ENCODE measurements at regions not wholly inside any gene's neighbourhood (a gene's known extent, or its start where the extent isn't known, plus 50 kb on each side); places are given as distances from the start of the nearest gene placed in this dataset.

GRCh38 chr5:89265511-89266179 is 382.7 kb upstream of the MEF2C start:
- Histone ChIP-seq H3K4me1 (no peaks in the 10 kb centered on the region), H3K27me3 (no peaks in the 10 kb centered on the region), H3K9me3 (no peaks in the 10 kb centered on the region), H3K36me3 (no peaks in the 10 kb centered on the region), H3K27ac (no peak overlapping the region), H3K4me3 (no peak overlapping the region)
- DNase-seq (ENCODE audit: extremely low spot score in 2 of 2): no peak
- TF ChIP-seq CTCF (IDR thresholded peaks at IDR 0.05) (no peak), POLR2A (IDR thresholded peaks at IDR 0.05) (no peak), POLR2AphosphoS5 (IDR thresholded peaks at IDR 0.05; ENCODE audit: insufficient read depth in 1 of 2, low read depth in 1 of 2) (no peak)
- intact Hi-C loops (cut with DNase I): no loop called here

- intact Hi-C loops (cut with DNase I): no loop called here
- H3K36me3 ChIP-seq: no peaks in the 10 kb centered on the region
- no peaks in the 10 kb centered on the region for H3K9me3 ChIP-seq
Measured at GRCh38 chr5:89263846-89264245, 380.9 kb upstream of the MEF2C start.

GRCh38 chr5:89262030-89262429 is 379.0 kb upstream of the MEF2C start:
- Histone ChIP-seq H3K9me3 (no peaks in the 10 kb centered on the region), H3K27me3 (no peaks in the 10 kb centered on the region), H3K4me3 (no peak overlapping the region), H3K36me3 (no peaks in the 10 kb centered on the region), H3K4me1 (no peaks in the 10 kb centered on the region), H3K27ac (no peak overlapping the region)
- intact Hi-C loops (cut with DNase I): no loop called here
- no peak for DNase-seq (ENCODE audit: extremely low spot score in 2 of 2)
- no peak for TF ChIP-seq CTCF (IDR thresholded peaks at IDR 0.05)
- no peak for TF ChIP-seq POLR2AphosphoS5 (IDR thresholded peaks at IDR 0.05; ENCODE audit: insufficient read depth in 1 of 2, low read depth in 1 of 2)
- no peak for TF ChIP-seq POLR2A (IDR thresholded peaks at IDR 0.05)

More at GRCh38 chr5:89263846-89264245, 380.9 kb upstream of the MEF2C start:
- TF ChIP-seq POLR2AphosphoS5 (IDR thresholded peaks at IDR 0.05; ENCODE audit: insufficient read depth in 1 of 2, low read depth in 1 of 2) (no peak), POLR2A (IDR thresholded peaks at IDR 0.05) (no peak), CTCF (IDR thresholded peaks at IDR 0.05) (no peak)
- Histone ChIP-seq H3K4me3 (no peak overlapping the region), H3K27ac (no peak overlapping the region), H3K4me1 (no peaks in the 10 kb centered on the region), H3K27me3 (no peaks in the 10 kb centered on the region)
- no peak for DNase-seq (ENCODE audit: extremely low spot score in 2 of 2)

DNA sequence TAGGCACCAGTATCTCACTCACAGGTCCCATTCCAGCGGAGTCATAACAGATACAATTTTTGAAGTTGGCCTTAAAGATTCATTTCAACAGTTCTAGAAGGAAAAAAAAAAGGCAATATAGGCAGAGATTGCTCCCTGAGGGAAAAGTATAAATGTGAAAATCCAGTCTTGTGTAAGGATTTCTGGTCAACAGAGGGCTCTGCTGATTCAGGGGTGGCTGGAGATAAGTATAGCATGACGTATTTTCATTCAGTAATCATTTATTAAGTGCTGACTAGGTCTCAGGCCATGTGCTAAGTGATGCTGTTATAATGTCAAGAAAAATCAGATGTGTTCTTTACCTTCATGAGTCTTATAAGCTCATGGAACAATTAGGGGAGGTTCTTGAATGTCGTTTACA is 377.3 kb upstream of the MEF2C start:
- Histone ChIP-seq H3K9me3 (no peaks in the 10 kb centered on the region), H3K27ac (no peak overlapping the region), H3K4me1 (no peaks in the 10 kb centered on the region), H3K36me3 (no peaks in the 10 kb centered on the region), H3K27me3 (no peaks in the 10 kb centered on the region), H3K4me3 (no peak overlapping the region)
- intact Hi-C loops (cut with DNase I): no loop called here
- TF ChIP-seq POLR2AphosphoS5 (IDR thresholded peaks at IDR 0.05; ENCODE audit: insufficient read depth in 1 of 2, low read depth in 1 of 2) (no peak), POLR2A (IDR thresholded peaks at IDR 0.05) (no peak), CTCF (IDR thresholded peaks at IDR 0.05) (no peak)
- DNase-seq (ENCODE audit: extremely low spot score in 2 of 2): no peak

- Histone ChIP-seq H3K4me3 (no peak overlapping the region), H3K27me3 (no peaks in the 10 kb centered on the region), H3K4me1 (no peaks in the 10 kb centered on the region), H3K27ac (no peak overlapping the region), H3K36me3 (no peaks in the 10 kb centered on the region), H3K9me3 (no peaks in the 10 kb centered on the region)
- intact Hi-C loops (cut with DNase I): no loop called here
- no peak for TF ChIP-seq CTCF (IDR thresholded peaks at IDR 0.05)
- TF ChIP-seq POLR2AphosphoS5 (IDR thresholded peaks at IDR 0.05; ENCODE audit: insufficient read depth in 1 of 2, low read depth in 1 of 2): no peak
- no peak for TF ChIP-seq POLR2A (IDR thresholded peaks at IDR 0.05)
- no peak for DNase-seq (ENCODE audit: extremely low spot score in 2 of 2)
Measured at GRCh38 chr5:89255845-89256463, 373.0 kb upstream of the MEF2C start.
